Adrenal gland (tissue), 5 donors: ENCODE measurements at regions not wholly inside any gene's neighbourhood (a gene's known extent, or its start where the extent isn't known, plus 50 kb on each side); places are given as distances from the start of the nearest gene placed in this dataset.

Source experiments
- POLR2A ChIP-seq, 2 donors: fragments of 450-650 bp; IDR thresholded peaks; one replicate each; pipeline ENCODE4 v1.6.1; 2017; ENCODE audit warnings: antibody characterized with exemption in 2 of 2, mild to moderate bottlenecking in 2 of 2, moderate library complexity in 1 of 2
- TF ChIP-seq, protein P1 (sequence below), 6 experiments: fragments of 450-650 bp in 4 of 6; fragments of 200-600 bp in 2 of 6; sonication (generic) in 1 of 6; IDR thresholded peaks; 1 replicate in 5 of 6; 2 replicates in 1 of 6; pipeline versions ENCODE4 v1.5.1 to v1.8.0; 2016 to 2021; ENCODE audit warnings: antibody characterized with exemption in 6 of 6, mild to moderate bottlenecking in 2 of 6, moderate library complexity in 1 of 6
- donor health status: DM: no; HTN: no; CAD: no.

DNA sequence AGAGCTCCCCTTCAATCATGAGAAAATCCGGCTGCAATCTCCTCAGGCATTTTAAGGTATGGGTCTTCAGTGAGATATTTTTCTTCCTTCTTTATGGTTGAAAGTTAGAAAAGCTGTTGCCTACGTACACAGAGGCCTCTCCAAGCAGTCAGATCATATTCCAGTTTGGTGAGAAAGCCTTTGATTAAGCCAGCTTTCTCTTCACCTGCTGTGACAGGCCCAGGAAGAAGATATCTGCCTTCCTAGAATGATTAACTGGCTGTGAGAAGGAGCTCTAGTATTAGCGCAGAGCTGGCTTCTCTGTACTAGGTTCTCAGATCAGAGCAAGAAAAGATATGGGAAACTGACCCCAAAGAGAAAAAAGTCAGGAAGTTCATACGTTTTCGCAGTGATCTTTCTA lies 585.0 kb upstream of the CHAC2 start:
- no peak for TF ChIP-seq POLR2A (IDR thresholded peaks at IDR 0.05)
- TF ChIP-seq, protein P1, sequence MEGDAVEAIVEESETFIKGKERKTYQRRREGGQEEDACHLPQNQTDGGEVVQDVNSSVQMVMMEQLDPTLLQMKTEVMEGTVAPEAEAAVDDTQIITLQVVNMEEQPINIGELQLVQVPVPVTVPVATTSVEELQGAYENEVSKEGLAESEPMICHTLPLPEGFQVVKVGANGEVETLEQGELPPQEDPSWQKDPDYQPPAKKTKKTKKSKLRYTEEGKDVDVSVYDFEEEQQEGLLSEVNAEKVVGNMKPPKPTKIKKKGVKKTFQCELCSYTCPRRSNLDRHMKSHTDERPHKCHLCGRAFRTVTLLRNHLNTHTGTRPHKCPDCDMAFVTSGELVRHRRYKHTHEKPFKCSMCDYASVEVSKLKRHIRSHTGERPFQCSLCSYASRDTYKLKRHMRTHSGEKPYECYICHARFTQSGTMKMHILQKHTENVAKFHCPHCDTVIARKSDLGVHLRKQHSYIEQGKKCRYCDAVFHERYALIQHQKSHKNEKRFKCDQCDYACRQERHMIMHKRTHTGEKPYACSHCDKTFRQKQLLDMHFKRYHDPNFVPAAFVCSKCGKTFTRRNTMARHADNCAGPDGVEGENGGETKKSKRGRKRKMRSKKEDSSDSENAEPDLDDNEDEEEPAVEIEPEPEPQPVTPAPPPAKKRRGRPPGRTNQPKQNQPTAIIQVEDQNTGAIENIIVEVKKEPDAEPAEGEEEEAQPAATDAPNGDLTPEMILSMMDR (IDR thresholded peaks at IDR 0.05) = no peak
